ENCODE measurements at regions not wholly inside any gene's neighbourhood (a gene's known extent, or its start where the extent isn't known, plus 50 kb on each side); places are given as distances from the start of the nearest gene placed in this dataset.

GRCh38 chr12:20040184-20040583 lies 328.2 kb upstream of the PDE3A start:
- H3K9me3 ChIP-seq (ENCODE audit: control insufficient read depth, insufficient read depth, low read depth, low read length) = no peaks in the 10 kb centered on the region
- no peaks in the 10 kb centered on the region for H3K27me3 ChIP-seq (ENCODE audit: control insufficient read depth, insufficient read depth, low read length)
- no peak overlapping the region for H3K4me3 ChIP-seq (replicated peaks in 1 of 4; ENCODE audit: control extremely low read depth in 1 of 4, insufficient read depth in 1 of 4, low read depth in 3 of 4, low read length in 4 of 4)
- H2AFZ ChIP-seq (ENCODE audit: low read length) = no peak overlapping the region
- H4K20me1 ChIP-seq (ENCODE audit: control insufficient read depth, extremely low read depth, insufficient read depth, low read length) = no peaks in the 10 kb centered on the region
- H3K27ac ChIP-seq (ENCODE audit: insufficient read depth, low read length) = no peak overlapping the region
- TF ChIP-seq EZH2 (IDR thresholded peaks at IDR 0.05; ENCODE audit: low read length, missing control alignments) = no peak
- no peak for TF ChIP-seq CTCF (conservative IDR thresholded peaks at IDR 0.05 in 1 of 2, IDR thresholded peaks at IDR 0.05 in 1 of 2; ENCODE audit: low read depth in 1 of 2, low read length in 2 of 2)
- no peaks in the 10 kb centered on the region for H3K36me3 ChIP-seq (ENCODE audit: control insufficient read depth, insufficient read depth, low read length)
- no peak overlapping the region for H3K4me2 ChIP-seq (ENCODE audit: extremely low read depth, insufficient read depth, low read length)
- no peaks in the 10 kb centered on the region for H3K4me1 ChIP-seq (ENCODE audit: control insufficient read depth, extremely low read depth, insufficient read depth, low read length)
- DNase-seq (ENCODE audit: low read depth in 2 of 2) = no peak
- no peaks in the 10 kb centered on the region for H3K79me2 ChIP-seq (ENCODE audit: control insufficient read depth, insufficient read depth, low read length)
- no peak overlapping the region for H3K9ac ChIP-seq (ENCODE audit: insufficient read depth, low read length)

- Histone ChIP-seq H4K20me1 (ENCODE audit: control insufficient read depth, extremely low read depth, insufficient read depth, low read length) (no peaks in the 10 kb centered on the region), H3K4me2 (ENCODE audit: extremely low read depth, insufficient read depth, low read length) (no peak overlapping the region), H3K79me2 (ENCODE audit: control insufficient read depth, insufficient read depth, low read length) (no peaks in the 10 kb centered on the region), H3K27me3 (ENCODE audit: control insufficient read depth, insufficient read depth, low read length) (no peaks in the 10 kb centered on the region), H3K9ac (ENCODE audit: insufficient read depth, low read length) (no peak overlapping the region), H3K4me3 (replicated peaks in 1 of 4; ENCODE audit: control extremely low read depth in 1 of 4, insufficient read depth in 1 of 4, low read depth in 3 of 4, low read length in 4 of 4) (no peak overlapping the region), H3K4me1 (ENCODE audit: control insufficient read depth, extremely low read depth, insufficient read depth, low read length) (no peaks in the 10 kb centered on the region), H3K9me3 (ENCODE audit: control insufficient read depth, insufficient read depth, low read depth, low read length) (no peaks in the 10 kb centered on the region), H3K27ac (ENCODE audit: insufficient read depth, low read length) (no peak overlapping the region), H2AFZ (ENCODE audit: low read length) (no peak overlapping the region), H3K36me3 (ENCODE audit: control insufficient read depth, insufficient read depth, low read length) (no peaks in the 10 kb centered on the region)
- DNase-seq (ENCODE audit: low read depth in 2 of 2) = no peak
- TF ChIP-seq CTCF (conservative IDR thresholded peaks at IDR 0.05 in 1 of 2, IDR thresholded peaks at IDR 0.05 in 1 of 2; ENCODE audit: low read depth in 1 of 2, low read length in 2 of 2) (no peak), EZH2 (IDR thresholded peaks at IDR 0.05; ENCODE audit: low read length, missing control alignments) (no peak)
Measured at GRCh38 chr12:20040831-20041230, 327.5 kb upstream of the PDE3A start.

- DNase-seq (ENCODE audit: low read depth in 2 of 2) = no peak
- H3K79me2 ChIP-seq (ENCODE audit: control insufficient read depth, insufficient read depth, low read length) = no peaks in the 10 kb centered on the region
- H3K4me1 ChIP-seq (ENCODE audit: control insufficient read depth, extremely low read depth, insufficient read depth, low read length) = no peaks in the 10 kb centered on the region
- H4K20me1 ChIP-seq (ENCODE audit: control insufficient read depth, extremely low read depth, insufficient read depth, low read length) = no peaks in the 10 kb centered on the region
- no peak overlapping the region for H2AFZ ChIP-seq (ENCODE audit: low read length)
- TF ChIP-seq CTCF (conservative IDR thresholded peaks at IDR 0.05 in 1 of 2, IDR thresholded peaks at IDR 0.05 in 1 of 2; ENCODE audit: low read depth in 1 of 2, low read length in 2 of 2) (no peak), EZH2 (IDR thresholded peaks at IDR 0.05; ENCODE audit: low read length, missing control alignments) (no peak)
- no peaks in the 10 kb centered on the region for H3K27me3 ChIP-seq (ENCODE audit: control insufficient read depth, insufficient read depth, low read length)
- no peaks in the 10 kb centered on the region for H3K36me3 ChIP-seq (ENCODE audit: control insufficient read depth, insufficient read depth, low read length)
- H3K9ac ChIP-seq (ENCODE audit: insufficient read depth, low read length) = no peak overlapping the region
- no peak overlapping the region for H3K27ac ChIP-seq (ENCODE audit: insufficient read depth, low read length)
- no peaks in the 10 kb centered on the region for H3K9me3 ChIP-seq (ENCODE audit: control insufficient read depth, insufficient read depth, low read depth, low read length)
- H3K4me3 ChIP-seq (replicated peaks in 1 of 4; ENCODE audit: control extremely low read depth in 1 of 4, insufficient read depth in 1 of 4, low read depth in 3 of 4, low read length in 4 of 4) = no peak overlapping the region
- no peak overlapping the region for H3K4me2 ChIP-seq (ENCODE audit: extremely low read depth, insufficient read depth, low read length)
Measured at GRCh38 chr12:20044351-20044750, 324.0 kb upstream of the PDE3A start.

Measured in fibroblast of lung (primary cell).